ENCODE measurements at regions not wholly inside any gene's neighbourhood (a gene's known extent, or its start where the extent isn't known, plus 50 kb on each side); places are given as distances from the start of the nearest gene placed in this dataset.

DNA sequence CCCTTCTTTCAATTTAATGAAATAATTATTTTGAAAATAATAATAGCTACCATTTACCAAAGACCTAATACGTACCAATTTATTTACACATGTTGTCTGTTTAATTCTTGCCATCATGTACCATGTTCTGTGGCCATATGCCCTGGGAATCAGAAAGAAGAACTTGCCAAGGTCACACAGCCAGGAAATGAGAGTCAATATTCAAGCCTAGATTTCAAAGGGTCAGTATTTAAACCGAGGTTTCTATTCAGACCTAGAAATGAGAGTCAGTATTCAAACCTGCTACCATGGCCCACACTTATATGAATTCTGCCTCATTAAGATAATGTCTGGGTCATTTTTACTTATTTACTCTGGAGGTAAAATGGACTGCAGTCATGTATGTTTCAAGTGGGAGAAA is 103.6 kb upstream of the TBL1XR1 start:
- DNase-seq (ENCODE audit: low spot score): no peak

DNA sequence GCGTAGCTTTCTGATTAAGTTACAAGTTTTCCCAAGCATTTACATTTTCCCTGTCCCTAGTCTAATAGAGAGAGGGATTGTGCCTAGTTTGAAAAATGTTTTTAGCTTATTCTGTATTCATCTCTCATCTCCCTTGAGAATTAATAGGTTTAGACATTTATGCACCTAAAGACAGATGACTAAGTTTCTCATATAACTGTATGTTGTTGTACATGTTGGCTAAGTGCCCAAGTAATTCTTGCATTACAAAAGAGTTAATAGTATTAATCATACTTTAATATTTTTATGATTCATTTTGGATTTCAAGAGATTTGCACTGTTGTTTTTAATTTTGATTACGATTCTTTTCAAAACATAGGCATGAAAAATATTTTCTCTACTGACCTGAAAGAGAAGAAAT is 109.0 kb upstream of the TBL1XR1 start:
- no peak for DNase-seq (ENCODE audit: low spot score)

DNA sequence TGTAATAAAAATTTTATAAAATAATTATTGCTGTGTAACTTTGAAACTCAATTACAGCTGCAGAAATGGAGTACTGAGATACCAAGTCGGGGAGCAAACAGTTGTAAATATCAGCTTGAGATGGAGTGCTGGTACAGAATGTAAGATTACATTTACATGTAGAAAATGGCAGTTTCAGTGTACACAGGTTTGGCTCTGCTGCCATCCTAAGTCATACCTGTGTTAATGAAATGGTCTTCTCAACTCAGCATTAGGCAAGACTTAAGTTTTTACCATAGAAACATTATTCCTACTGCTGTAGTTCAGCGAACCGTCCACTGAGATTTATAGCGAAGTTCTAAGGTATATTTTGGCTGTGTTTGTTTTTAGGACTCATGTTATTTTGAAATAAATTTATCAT is 110.1 kb upstream of the TBL1XR1 start:
- no peak for DNase-seq (ENCODE audit: low spot score)

- DNase-seq (ENCODE audit: low spot score): no peak
Observed at GRCh38 chr3:177307826-177308225, 110.5 kb upstream of the TBL1XR1 start.

GRCh38 chr3:177308286-177308685 is 111.0 kb upstream of the TBL1XR1 start:
- no peak for DNase-seq (ENCODE audit: low spot score)

DNA sequence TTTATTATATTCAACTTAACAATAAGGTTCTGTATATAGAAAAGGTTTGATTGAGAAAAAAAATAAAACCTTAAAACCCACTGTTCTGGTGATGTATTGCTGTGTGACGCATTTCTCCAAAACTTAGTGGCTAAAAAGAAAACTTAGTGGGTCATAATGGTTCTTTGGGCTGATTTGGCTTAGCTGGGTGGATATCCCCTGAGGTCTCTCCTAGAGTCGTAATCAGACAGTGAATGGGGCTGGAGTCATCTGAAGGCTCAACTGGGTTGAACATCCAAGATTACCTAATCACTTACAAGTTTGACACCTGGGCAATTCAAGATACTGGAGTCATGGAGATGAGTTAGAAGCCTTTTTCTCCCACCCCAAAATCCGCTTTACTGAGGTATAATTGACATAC is 111.6 kb upstream of the TBL1XR1 start:
- DNase-seq (ENCODE audit: low spot score): no peak

GRCh38 chr3:177312491-177312890 is 115.2 kb upstream of the TBL1XR1 start:
- no peak for DNase-seq (ENCODE audit: low spot score)

DNA sequence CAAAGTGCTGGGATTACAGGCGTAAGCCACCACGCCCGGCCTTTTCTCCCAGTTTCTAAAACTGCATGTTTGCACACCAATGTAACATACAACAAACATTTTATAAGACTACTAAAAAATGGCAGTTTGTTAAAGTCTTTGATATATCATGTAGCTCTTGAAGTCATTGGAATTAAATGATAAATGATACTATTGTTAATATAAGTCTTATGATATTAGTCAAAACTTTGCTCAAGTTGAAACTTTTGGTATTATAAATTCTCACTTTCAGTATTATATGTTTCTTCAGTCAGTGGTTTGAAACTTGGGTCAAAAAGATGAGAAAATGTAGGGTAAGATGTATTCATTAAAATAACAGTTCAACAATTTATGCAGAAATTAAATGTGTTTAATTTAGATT is 117.6 kb upstream of the TBL1XR1 start:
- no peak for DNase-seq (ENCODE audit: low spot score)

GRCh38 chr3:177317247-177317646 is 120.0 kb upstream of the TBL1XR1 start:
- no peak for DNase-seq (ENCODE audit: low spot score)

DNA sequence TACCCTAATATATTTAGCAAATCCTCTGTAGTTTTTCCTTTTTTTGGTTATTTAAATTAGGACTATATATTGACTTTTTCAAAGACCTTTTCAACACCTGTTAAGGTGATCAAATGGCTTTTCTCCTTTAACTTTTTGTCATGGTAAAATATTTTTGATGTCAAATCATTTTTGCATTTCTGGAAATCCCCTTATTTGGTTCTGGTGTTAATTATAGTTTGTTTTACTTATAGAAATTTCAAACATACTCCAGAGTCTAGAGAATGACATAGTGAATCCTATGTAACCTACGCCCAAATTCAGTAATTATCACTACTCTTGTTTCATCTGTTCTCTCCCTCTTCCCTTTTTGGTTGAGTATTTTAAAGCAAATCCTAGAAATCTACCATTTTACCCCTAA is 121.3 kb upstream of the TBL1XR1 start:
- no peak for DNase-seq (ENCODE audit: low spot score)

- DNase-seq (ENCODE audit: low spot score): no peak
Observed at GRCh38 chr3:177320765-177321247, 123.5 kb upstream of the TBL1XR1 start.

GRCh38 chr3:177321819-177322218 is 124.5 kb upstream of the TBL1XR1 start:
- no peak for DNase-seq (ENCODE audit: low spot score)

DNA sequence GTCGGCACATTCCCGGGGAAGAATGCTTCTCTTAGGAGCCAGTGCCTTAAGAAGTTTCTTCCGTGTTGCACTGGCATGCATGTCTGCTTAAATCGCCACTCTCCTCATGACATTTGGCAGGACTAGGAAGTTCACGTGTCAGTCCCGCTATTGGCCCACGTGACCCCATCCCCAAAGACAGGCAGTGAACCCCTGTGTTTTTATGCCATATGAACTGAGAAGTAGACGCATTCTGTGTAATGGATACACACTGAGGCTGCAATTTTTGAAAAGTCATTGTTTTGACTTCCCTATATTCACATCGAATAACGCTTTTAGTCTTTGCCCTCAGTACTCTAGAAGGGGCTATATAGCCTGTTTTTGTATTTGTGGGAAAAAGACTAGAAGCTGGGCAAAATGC is 125.6 kb upstream of the TBL1XR1 start:
- DNase-seq (ENCODE audit: low spot score): no peak

DNA sequence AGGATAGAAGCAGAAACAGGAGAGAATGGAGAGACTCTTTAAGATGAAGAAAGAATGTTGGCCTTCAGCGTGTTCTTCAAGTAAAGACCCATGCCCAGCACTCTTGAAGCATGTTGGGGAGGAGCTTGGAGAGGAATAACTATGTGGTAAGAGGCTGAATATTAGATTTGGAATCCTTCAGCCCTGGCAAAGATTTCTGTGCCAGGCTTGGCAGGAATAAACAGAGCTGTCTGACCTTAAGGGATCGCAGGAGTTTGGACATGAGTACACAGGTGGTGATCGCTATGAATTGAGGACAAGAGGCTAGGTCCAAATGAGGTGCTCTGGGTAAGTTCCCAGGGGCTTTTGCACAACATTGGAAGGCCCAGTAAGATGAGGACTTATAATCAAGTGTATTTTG is 132.6 kb upstream of the TBL1XR1 start:
- DNase-seq (ENCODE audit: low spot score): no peak

GRCh38 chr3:177330779-177331178 is 133.5 kb upstream of the TBL1XR1 start:
- no peak for DNase-seq (ENCODE audit: low spot score)

GRCh38 chr3:177331203-177331835 is 134.0 kb upstream of the TBL1XR1 start:
- DNase-seq (ENCODE audit: low spot score): no peak

DNA sequence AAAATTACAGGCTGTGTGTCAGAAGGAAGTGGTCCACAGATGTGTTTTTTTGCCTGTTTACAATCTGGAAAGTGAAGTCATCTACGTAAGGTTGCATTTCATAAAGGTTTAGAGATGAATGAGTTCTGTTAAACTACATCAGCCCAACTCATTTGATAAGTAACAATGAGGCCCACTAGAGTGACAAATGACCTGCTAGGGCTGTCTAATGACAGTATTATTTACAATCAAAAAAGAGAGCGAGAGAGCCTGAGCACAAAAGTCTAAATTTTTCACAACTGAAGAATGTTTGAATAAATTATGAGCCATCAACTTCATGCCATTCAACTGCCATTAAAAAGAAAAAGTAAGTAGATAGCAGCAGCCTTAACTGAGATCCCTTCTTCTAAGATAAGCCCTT is 135.7 kb upstream of the TBL1XR1 start:
- DNase-seq (ENCODE audit: low spot score): no peak

GRCh38 chr3:177333533-177334520 is 136.5 kb upstream of the TBL1XR1 start:
- no peak for DNase-seq (ENCODE audit: low spot score)

DNA sequence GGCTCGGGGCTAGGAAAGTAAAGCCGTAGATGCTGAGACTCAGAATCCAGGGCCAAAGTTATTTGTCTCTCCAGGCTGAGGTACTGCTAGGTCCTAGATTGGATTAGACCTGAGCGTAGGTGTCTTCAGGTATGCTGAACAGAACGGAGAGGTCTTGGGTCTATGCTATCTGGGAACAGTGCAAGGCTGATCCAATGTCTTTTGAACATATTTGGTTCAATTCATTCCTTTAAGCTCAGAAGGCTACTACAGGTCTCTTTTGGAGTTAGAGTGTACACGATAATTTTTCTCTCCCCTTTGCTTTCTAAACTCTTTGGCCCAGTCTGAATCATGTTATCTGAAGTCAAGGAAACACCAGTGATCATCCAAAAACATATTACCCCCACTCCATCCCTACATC is 137.5 kb upstream of the TBL1XR1 start:
- no peak for DNase-seq (ENCODE audit: low spot score)

GRCh38 chr3:177335728-177336127 is 138.4 kb upstream of the TBL1XR1 start:
- DNase-seq (ENCODE audit: low spot score): no peak

DNA sequence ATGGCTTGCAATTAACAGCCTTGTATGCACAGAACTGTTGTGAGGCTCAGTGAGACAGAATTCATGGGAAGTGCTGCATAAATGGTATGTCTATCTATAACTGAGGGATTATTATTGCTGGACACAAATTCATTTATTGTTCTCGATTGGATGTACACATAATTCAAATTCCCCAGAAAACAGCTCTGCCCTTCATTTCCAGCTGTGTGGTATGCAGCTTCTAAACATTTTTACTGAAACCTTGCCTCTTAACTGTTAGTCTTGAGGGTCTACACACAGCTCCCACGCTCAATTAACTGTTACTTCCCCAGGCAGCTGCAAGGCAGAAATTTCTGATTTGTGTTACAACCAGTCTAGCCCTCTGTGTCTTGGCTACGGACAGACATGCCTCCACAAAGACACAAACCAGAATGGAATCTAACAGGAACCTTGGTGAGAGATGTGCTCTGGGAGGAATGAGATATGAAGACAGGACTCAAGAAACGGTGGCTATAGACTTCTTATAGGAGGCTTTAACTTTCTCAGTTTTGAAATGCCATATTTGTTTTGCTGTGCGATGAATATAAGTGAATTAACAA is 139.7 kb upstream of the TBL1XR1 start:
- no peak for DNase-seq (ENCODE audit: low spot score)

- DNase-seq (ENCODE audit: low spot score): no peak
Observed at GRCh38 chr3:177337541-177338331, 140.5 kb upstream of the TBL1XR1 start.
